ENCODE measurements at regions not wholly inside any gene's neighbourhood (a gene's known extent, or its start where the extent isn't known, plus 50 kb on each side); places are given as distances from the start of the nearest gene placed in this dataset.
"Not testable (repeated sequence)": the region's sequence is repeated elsewhere in the genome, so short reads cannot be mapped to it uniquely, and the experiment has no call there.

- H3K36me3 Mint-ChIP-seq (ENCODE audit: low read depth): no peaks in the 10 kb centered on the region
- no peak overlapping the region for H3K27ac Mint-ChIP-seq
- H3K27me3 Mint-ChIP-seq (ENCODE audit: insufficient read depth): no peaks in the 10 kb centered on the region
- no peaks in the 10 kb centered on the region for H3K9me3 Mint-ChIP-seq
- no peak overlapping the region for H3K4me3 Mint-ChIP-seq
- intact Hi-C loops (cut with micrococcal nuclease): loop anchor here (2.0 kb wide), 1 partner anchor 999 kb away; no protein-coding TSS in a partner anchor
- H3K4me1 Mint-ChIP-seq (ENCODE audit: low read depth): no peaks in the 10 kb centered on the region
- DNase-seq (ENCODE audit: low spot score): no peak
Observed at GRCh38 chr16:13453938-13454553, 465.9 kb upstream of the ERCC4 start.

GRCh38 chr16:13463619-13464018 is 456.3 kb upstream of the ERCC4 start:
- no peak for DNase-seq (ENCODE audit: low spot score)
- intact Hi-C loops (cut with micrococcal nuclease): no loop called here
- no peaks in the 10 kb centered on the region for H3K9me3 Mint-ChIP-seq
- H3K27ac Mint-ChIP-seq: no peak overlapping the region
- H3K4me3 Mint-ChIP-seq: no peak overlapping the region
- no peaks in the 10 kb centered on the region for H3K27me3 Mint-ChIP-seq (ENCODE audit: insufficient read depth)
- H3K4me1 Mint-ChIP-seq (ENCODE audit: low read depth): no peaks in the 10 kb centered on the region
- H3K36me3 Mint-ChIP-seq (ENCODE audit: low read depth): no peaks in the 10 kb centered on the region

GRCh38 chr16:13471036-13471435 is 448.9 kb upstream of the ERCC4 start:
- Mint-ChIP-seq H3K36me3 (ENCODE audit: low read depth) (no peaks in the 10 kb centered on the region), H3K9me3 (no peaks in the 10 kb centered on the region), H3K27me3 (ENCODE audit: insufficient read depth) (no peaks in the 10 kb centered on the region), H3K4me3 (no peak overlapping the region), H3K27ac (no peak overlapping the region), H3K4me1 (ENCODE audit: low read depth) (no peaks in the 10 kb centered on the region)
- no peak for DNase-seq (ENCODE audit: low spot score)
- intact Hi-C loops (cut with micrococcal nuclease): no loop called here

- peaks cover 10% of the 10 kb centered on the region for H3K9me3 Mint-ChIP-seq
- DNase-seq (ENCODE audit: low spot score): no peak
- H3K27me3 Mint-ChIP-seq (ENCODE audit: insufficient read depth): no peaks in the 10 kb centered on the region
- H3K36me3 Mint-ChIP-seq (ENCODE audit: low read depth): no peaks in the 10 kb centered on the region
- H3K4me3 Mint-ChIP-seq: no peak overlapping the region
- no peak overlapping the region for H3K27ac Mint-ChIP-seq
- H3K4me1 Mint-ChIP-seq (ENCODE audit: low read depth): no peaks in the 10 kb centered on the region
- intact Hi-C loops (cut with micrococcal nuclease): no loop called here
Observed at GRCh38 chr16:13478991-13479390, 441.0 kb upstream of the ERCC4 start.

GRCh38 chr16:13479549-13479948 is 440.4 kb upstream of the ERCC4 start:
- Mint-ChIP-seq H3K27ac (no peak overlapping the region), H3K4me3 (no peak overlapping the region), H3K36me3 (ENCODE audit: low read depth) (no peaks in the 10 kb centered on the region), H3K4me1 (ENCODE audit: low read depth) (no peaks in the 10 kb centered on the region), H3K27me3 (ENCODE audit: insufficient read depth) (no peaks in the 10 kb centered on the region), H3K9me3 (peaks cover 10% of the 10 kb centered on the region)
- intact Hi-C loops (cut with micrococcal nuclease): no loop called here
- DNase-seq (ENCODE audit: low spot score): no peak

- DNase-seq (ENCODE audit: low spot score): no peak
- intact Hi-C loops (cut with micrococcal nuclease): no loop called here
- Mint-ChIP-seq H3K36me3 (ENCODE audit: low read depth) (no peaks in the 10 kb centered on the region), H3K27ac (no peak overlapping the region), H3K9me3 (peaks cover 19% of the 10 kb centered on the region), H3K4me1 (ENCODE audit: low read depth) (no peaks in the 10 kb centered on the region), H3K4me3 (no peak overlapping the region), H3K27me3 (ENCODE audit: insufficient read depth) (no peaks in the 10 kb centered on the region)
Observed at GRCh38 chr16:13480801-13481200, 439.2 kb upstream of the ERCC4 start.

- intact Hi-C loops (cut with micrococcal nuclease): no loop called here
Observed at GRCh38 chr16:13483121-13483520, 436.8 kb upstream of the ERCC4 start.

GRCh38 chr16:13489416-13489815 is 430.5 kb upstream of the ERCC4 start:
- peaks cover 18% of the 10 kb centered on the region for H3K9me3 Mint-ChIP-seq
- intact Hi-C loops (cut with micrococcal nuclease); H3K4me3 Mint-ChIP-seq; DNase-seq (ENCODE audit: low spot score); H3K27me3 Mint-ChIP-seq (ENCODE audit: insufficient read depth); H3K4me1 Mint-ChIP-seq (ENCODE audit: low read depth); H3K27ac Mint-ChIP-seq; H3K36me3 Mint-ChIP-seq (ENCODE audit: low read depth): not testable (repeated sequence)

More at GRCh38 chr16:13483121-13483520, 436.8 kb upstream of the ERCC4 start:
- no peak for DNase-seq (ENCODE audit: low spot score)
- H3K4me3 Mint-ChIP-seq: no peak overlapping the region
- no peaks in the 10 kb centered on the region for H3K36me3 Mint-ChIP-seq (ENCODE audit: low read depth)
- H3K27ac Mint-ChIP-seq: no peak overlapping the region
- no peaks in the 10 kb centered on the region for H3K4me1 Mint-ChIP-seq (ENCODE audit: low read depth)
- H3K27me3 Mint-ChIP-seq (ENCODE audit: insufficient read depth): no peaks in the 10 kb centered on the region
- H3K9me3 Mint-ChIP-seq: peaks cover 28% of the 10 kb centered on the region

- Mint-ChIP-seq H3K4me1 (ENCODE audit: low read depth) (no peaks in the 10 kb centered on the region), H3K9me3 (peaks cover 2% of the 10 kb centered on the region), H3K27ac (no peak overlapping the region), H3K36me3 (ENCODE audit: low read depth) (no peaks in the 10 kb centered on the region), H3K27me3 (ENCODE audit: insufficient read depth) (no peaks in the 10 kb centered on the region), H3K4me3 (no peak overlapping the region)
- intact Hi-C loops (cut with micrococcal nuclease): no loop called here
- no peak for DNase-seq (ENCODE audit: low spot score)
Observed at GRCh38 chr16:13492046-13492445, 427.9 kb upstream of the ERCC4 start.

GRCh38 chr16:13503960-13504635 is 415.9 kb upstream of the ERCC4 start:
- intact Hi-C loops (cut with micrococcal nuclease): no loop called here
- Mint-ChIP-seq H3K9me3 (peaks cover 4% of the 10 kb centered on the region), H3K27ac (no peak overlapping the region), H3K4me1 (ENCODE audit: low read depth) (no peaks in the 10 kb centered on the region), H3K27me3 (ENCODE audit: insufficient read depth) (no peaks in the 10 kb centered on the region), H3K36me3 (ENCODE audit: low read depth) (no peaks in the 10 kb centered on the region), H3K4me3 (no peak overlapping the region)
- DNase-seq (ENCODE audit: low spot score): no peak

GRCh38 chr16:13507530-13507929 is 412.4 kb upstream of the ERCC4 start:
- Mint-ChIP-seq H3K27me3 (ENCODE audit: insufficient read depth) (no peaks in the 10 kb centered on the region), H3K27ac (no peak overlapping the region), H3K4me1 (ENCODE audit: low read depth) (no peaks in the 10 kb centered on the region), H3K4me3 (no peak overlapping the region), H3K9me3 (peaks cover 13% of the 10 kb centered on the region), H3K36me3 (ENCODE audit: low read depth) (no peaks in the 10 kb centered on the region)
- DNase-seq (ENCODE audit: low spot score): no peak
- intact Hi-C loops (cut with micrococcal nuclease): no loop called here

GRCh38 chr16:13510425-13511151 is 409.4 kb upstream of the ERCC4 start:
- no peaks in the 10 kb centered on the region for H3K4me1 Mint-ChIP-seq (ENCODE audit: low read depth)
- H3K27ac Mint-ChIP-seq: no peak overlapping the region
- no peak overlapping the region for H3K4me3 Mint-ChIP-seq
- intact Hi-C loops (cut with micrococcal nuclease): no loop called here
- DNase-seq (ENCODE audit: low spot score): no peak
- H3K9me3 Mint-ChIP-seq: peaks cover 22% of the 10 kb centered on the region
- no peaks in the 10 kb centered on the region for H3K36me3 Mint-ChIP-seq (ENCODE audit: low read depth)
- no peaks in the 10 kb centered on the region for H3K27me3 Mint-ChIP-seq (ENCODE audit: insufficient read depth)

- no peak overlapping the region for H3K27ac Mint-ChIP-seq
- intact Hi-C loops (cut with micrococcal nuclease): no loop called here
- H3K4me1 Mint-ChIP-seq (ENCODE audit: low read depth): no peaks in the 10 kb centered on the region
- no peaks in the 10 kb centered on the region for H3K27me3 Mint-ChIP-seq (ENCODE audit: insufficient read depth)
- DNase-seq (ENCODE audit: low spot score): no peak
- no peaks in the 10 kb centered on the region for H3K36me3 Mint-ChIP-seq (ENCODE audit: low read depth)
- H3K9me3 Mint-ChIP-seq: peaks cover 21% of the 10 kb centered on the region
- no peak overlapping the region for H3K4me3 Mint-ChIP-seq
Observed at GRCh38 chr16:13517841-13518240, 402.1 kb upstream of the ERCC4 start.
